ENCODE measurements at regions not wholly inside any gene's neighbourhood (a gene's known extent, or its start where the extent isn't known, plus 50 kb on each side); places are given as distances from the start of the nearest gene placed in this dataset.

GRCh38 chr3:1037631-1038030, 55.2 kb upstream of the CNTN6 start:
- Histone ChIP-seq H3K9me3 (ENCODE audit: control insufficient read depth, insufficient read depth, low read depth, low read length) (no peaks in the 10 kb centered on the region), H3K27ac (ENCODE audit: low read length) (no peak overlapping the region), H3K4me1 (ENCODE audit: control insufficient read depth, insufficient read depth, low read length) (no peaks in the 10 kb centered on the region), H3K27me3 (ENCODE audit: control insufficient read depth, insufficient read depth, low read length) (no peaks in the 10 kb centered on the region), H3K36me3 (ENCODE audit: control insufficient read depth, insufficient read depth, low read length) (no peaks in the 10 kb centered on the region), H3K4me3 (ENCODE audit: low read depth in 2 of 2, low read length in 2 of 2) (no peak overlapping the region)
- DNase-seq (ENCODE audit: low read depth, low spot score), result no peak
- no peak for ATAC-seq
- ChIA-PET POLR2A (no interaction called here), CTCF (no interaction called here)
- in situ Hi-C loops (cut with HindIII; ENCODE audit: low pct_unique_long_range_greater_than_20kb, low sequenced_read_pairs) (no loop called here), intact Hi-C loops (cut with micrococcal nuclease; ENCODE audit: unreplicated experiment) (no loop called here)
- BruUV-seq (replicated peaks), result no TSS peak
- TF ChIP-seq SIN3A (IDR thresholded peaks at IDR 0.05; ENCODE audit: borderline replicate concordance, insufficient read depth, low read depth, low read length), result no peak
- TF ChIP-seq CTCF (IDR thresholded peaks at IDR 0.05), result no peak
- TF ChIP-seq REST (IDR thresholded peaks at IDR 0.05; ENCODE audit: insufficient read depth in 1 of 2, low read depth in 2 of 2, low read length in 1 of 2), result no peak
- no peak for TF ChIP-seq TCF7L2 (IDR thresholded peaks at IDR 0.05; ENCODE audit: low read depth, low read length)
- no peak for TF ChIP-seq POLR2AphosphoS5 (IDR thresholded peaks at IDR 0.05; ENCODE audit: low read depth, low read length)
